PC-3 (cell line): ENCODE measurements at regions not wholly inside any gene's neighbourhood (a gene's known extent, or its start where the extent isn't known, plus 50 kb on each side); places are given as distances from the start of the nearest gene placed in this dataset.
A peak's percentile ranks its signal among the peaks of the same experiment; 100 is the strongest.

Source experiments
- ATAC-seq: fragments of 200-7000 bp; cut with Tn5 transposase; 2 replicates; pipeline ENCODE4 v1.9.1; 2020; ENCODE audit warnings: mild to moderate bottlenecking, moderate library complexity
- BruUV-seq: library from RNA; stranded (reverse); fragments of 400-500 nt; replicated peaks from 2 replicates; lab custom pipeline; 2021; lab: Mats Ljungman, UMichigan
- CTCF ChIA-PET: fragments of 300-600 bp; sonication (Branson Sonifier 250); formaldehyde crosslinking; loops from one replicate; lab custom pipeline; 2022; ENCODE audit warnings: antibody characterized with exemption; lab: Charles Lee
- POLR2A ChIA-PET: fragments of 300-600 bp; sonication (Branson Sonifier 250); formaldehyde crosslinking; loops from one replicate; lab custom pipeline; 2022; ENCODE audit warnings: antibody characterized with exemption; ENCODE audit not compliant: unreplicated experiment; lab: Charles Lee
- DNase-seq: peaks from one replicate; pipeline ENCODE4 v3.0.0-alpha.2; 2015
- H2AFZ ChIP-seq: fragments of 300-600 bp; sonication (generic); 2 replicates; pipeline ENCODE4 v1.6.0; 2016; ENCODE audit warnings: antibody characterized with exemption, low read length
- H3F3A ChIP-seq: fragments of 300-600 bp; sonication (generic); one replicate; pipeline ENCODE4 v1.6.0; 2017; ENCODE audit warnings: antibody characterized with exemption, low read length, control low read depth, mild to moderate bottlenecking; ENCODE audit not compliant: unreplicated experiment
- H3K27ac ChIP-seq: fragments of 300-600 bp; sonication (generic); 2 replicates; pipeline ENCODE4 v1.5.1; 2016; ENCODE audit warnings: mild to moderate bottlenecking, low read length
- H3K27me3 ChIP-seq: fragments of 300-600 bp; sonication (generic); 2 replicates; pipeline ENCODE4 v1.6.1; 2016; ENCODE audit warnings: low read length, mixed read lengths
- H3K36me3 ChIP-seq: fragments of 300-600 bp; sonication (generic); 2 replicates; pipeline ENCODE4 v1.6.1; 2016; ENCODE audit warnings: low read depth, mixed run types, low read length, mixed read lengths
- H3K4me1 ChIP-seq: fragments of 300-600 bp; sonication (generic); 2 replicates; pipeline ENCODE4 v1.5.1; 2016; ENCODE audit warnings: low read length; ENCODE audit not compliant: insufficient read depth
- H3K4me2 ChIP-seq: fragments of 300-600 bp; sonication (generic); 2 replicates; pipeline ENCODE4 v1.6.0; 2016; ENCODE audit warnings: low read length
- H3K4me3 ChIP-seq: fragments of 300-600 bp; sonication (generic); 2 replicates; pipeline ENCODE4 v1.5.1; 2016; ENCODE audit warnings: mild to moderate bottlenecking, low read length, mixed read lengths
- H3K79me2 ChIP-seq: fragments of 300-600 bp; sonication (generic); 2 replicates; pipeline ENCODE4 v1.6.1; 2017; ENCODE audit warnings: low read length, mixed read lengths
- H3K9ac ChIP-seq: fragments of 300-600 bp; sonication (generic); 2 replicates; pipeline ENCODE4 v1.6.0; 2016; ENCODE audit warnings: mild to moderate bottlenecking, low read length
- H3K9me2 ChIP-seq: fragments of 300-600 bp; sonication (generic); replicated peaks from 2 replicates; pipeline ENCODE4 v1.6.1; 2016; ENCODE audit warnings: mixed run types, low read length, mixed read lengths
- H3K9me3 ChIP-seq: fragments of 300-600 bp; sonication (generic); 2 replicates; pipeline ENCODE4 v1.6.1; 2016; ENCODE audit warnings: low read length, mixed read lengths
- H4K20me1 ChIP-seq: fragments of 300-600 bp; sonication (generic); 2 replicates; pipeline ENCODE4 v1.6.1; 2016; ENCODE audit warnings: low read length, mixed read lengths
- CTCF ChIP-seq: fragments of 300-600 bp; sonication (generic); conservative IDR thresholded peaks from 2 replicates; pipeline ENCODE4 v1.5.1; 2017; ENCODE audit warnings: antibody characterized with exemption, low read depth, mild to moderate bottlenecking, low read length
- EZH2 ChIP-seq: fragments of 300-600 bp; sonication (generic); IDR thresholded peaks from one replicate; pipeline ENCODE4 v1.6.1; 2017; ENCODE audit warnings: antibody characterized with exemption, mild to moderate bottlenecking, low read length; ENCODE audit not compliant: unreplicated experiment
- EZH2phosphoT487 ChIP-seq: fragments of 300-600 bp; sonication (generic); IDR thresholded peaks from 2 replicates; pipeline ENCODE4 v1.6.1; 2018; ENCODE audit warnings: mild to moderate bottlenecking, antibody characterized with exemption, low read length, borderline replicate concordance
- intact Hi-C: fragments of 100-400 bp; cut with micrococcal nuclease; formaldehyde crosslinking; loops from 2 replicates; pipeline ENCODE4 v1.9.0; 2023

GRCh38 chr5:84642795-84643194, 258.1 kb upstream of the EDIL3 start:
- Histone ChIP-seq H4K20me1 (no peaks in the 10 kb centered on the region), H3K9ac (no peak overlapping the region), H3K27me3 (no peaks in the 10 kb centered on the region), H3K27ac (no peak overlapping the region), H2AFZ (peak overlapping the region; percentile 59; the same call in 1 of the 2 replicates), H3K4me1 (peaks cover 4% of the 10 kb centered on the region; the same call in 1 of the 2 replicates), H3K4me3 (peak overlapping the region; percentile 43; the same call in 1 of the 2 replicates), H3F3A (no peaks in the 10 kb centered on the region), H3K79me2 (no peaks in the 10 kb centered on the region), H3K4me2 (peak overlapping the region; percentile 59), H3K36me3 (no peaks in the 10 kb centered on the region), H3K9me3 (no peaks in the 10 kb centered on the region), H3K9me2 (no peaks in the 10 kb centered on the region)
- ATAC-seq: peak; percentile 56
- TF ChIP-seq CTCF: no peak
- no peak for TF ChIP-seq EZH2phosphoT487
- TF ChIP-seq EZH2: no peak
- intact Hi-C loops: no loop called here
- ChIA-PET CTCF (no interaction called here), POLR2A (no interaction called here)
- BruUV-seq: no TSS peak
- DNase-seq: peak; percentile 67

GRCh38 chr5:84642324-84642723, 257.6 kb upstream of the EDIL3 start:
- no peak for ATAC-seq
- ChIA-PET POLR2A (no interaction called here), CTCF (no interaction called here)
- intact Hi-C loops: no loop called here
- BruUV-seq: no TSS peak
- Histone ChIP-seq H3K4me2 (peak overlapping the region; percentile 59), H2AFZ (peak overlapping the region; percentile 59; the same call in 1 of the 2 replicates), H3K9me2 (no peaks in the 10 kb centered on the region), H3K4me1 (peaks cover 4% of the 10 kb centered on the region; the same call in 1 of the 2 replicates), H3K27me3 (no peaks in the 10 kb centered on the region), H3K9ac (no peak overlapping the region), H3K27ac (no peak overlapping the region), H3K36me3 (no peaks in the 10 kb centered on the region), H3K79me2 (no peaks in the 10 kb centered on the region), H4K20me1 (no peaks in the 10 kb centered on the region), H3K9me3 (no peaks in the 10 kb centered on the region), H3K4me3 (peak overlapping the region; percentile 43; the same call in 1 of the 2 replicates), H3F3A (no peaks in the 10 kb centered on the region)
- no peak for TF ChIP-seq CTCF
- no peak for DNase-seq

GRCh38 chr5:84637662-84638375, 253.1 kb upstream of the EDIL3 start:
- ChIA-PET POLR2A (no interaction called here), CTCF (no interaction called here)
- no peak overlapping the region for H2AFZ ChIP-seq
- no peak overlapping the region for H3K4me2 ChIP-seq
- ATAC-seq: no peak
- BruUV-seq: no TSS peak
- H3K27me3 ChIP-seq: no peaks in the 10 kb centered on the region
- intact Hi-C loops: no loop called here
- no peaks in the 10 kb centered on the region for H3K9me2 ChIP-seq
- no peaks in the 10 kb centered on the region for H3K9me3 ChIP-seq
- no peak for TF ChIP-seq CTCF
- TF ChIP-seq EZH2phosphoT487: no peak
- no peak for TF ChIP-seq EZH2
- H3K36me3 ChIP-seq: no peaks in the 10 kb centered on the region
- DNase-seq: no peak
- no peak overlapping the region for H3K27ac ChIP-seq
- H3K79me2 ChIP-seq: no peaks in the 10 kb centered on the region
- H3K9ac ChIP-seq: no peak overlapping the region
- no peaks in the 10 kb centered on the region; the same call in 1 of the 2 replicates for H3K4me1 ChIP-seq
- H4K20me1 ChIP-seq: no peaks in the 10 kb centered on the region
- no peaks in the 10 kb centered on the region for H3F3A ChIP-seq
- H3K4me3 ChIP-seq: no peak overlapping the region
